GM21526 (cell line): ENCODE measurements at regions not wholly inside any gene's neighbourhood (a gene's known extent, or its start where the extent isn't known, plus 50 kb on each side); places are given as distances from the start of the nearest gene placed in this dataset.

Experiments
- ATAC-seq: cut with Tn5 transposase; IDR thresholded peaks from one replicate; pipeline ENCODE4 v1.9.1; 2021; ENCODE audit warnings: moderate library complexity; ENCODE audit not compliant: unreplicated experiment, low FRiP score

DNA sequence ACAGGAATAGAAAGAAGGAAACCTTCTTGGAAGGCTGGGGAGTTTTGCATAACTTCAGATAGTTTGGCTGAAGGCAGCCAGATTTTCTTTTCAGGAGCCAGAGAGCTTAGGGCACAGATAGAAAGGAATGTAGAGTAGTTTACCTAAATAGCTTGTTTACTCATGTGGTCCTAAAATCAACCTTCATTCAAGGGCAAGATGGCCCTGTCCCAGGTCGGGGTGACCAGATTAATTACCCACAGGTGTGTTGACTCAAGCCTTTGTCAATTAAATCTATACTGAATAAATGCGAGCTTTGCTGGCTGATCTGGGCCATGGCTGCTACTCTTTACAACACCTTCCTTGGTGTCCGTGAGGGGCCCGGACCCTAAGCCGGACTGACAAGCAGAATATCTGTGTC lies 792.0 kb upstream of the MAN1A1 start:
- no peak for ATAC-seq

DNA sequence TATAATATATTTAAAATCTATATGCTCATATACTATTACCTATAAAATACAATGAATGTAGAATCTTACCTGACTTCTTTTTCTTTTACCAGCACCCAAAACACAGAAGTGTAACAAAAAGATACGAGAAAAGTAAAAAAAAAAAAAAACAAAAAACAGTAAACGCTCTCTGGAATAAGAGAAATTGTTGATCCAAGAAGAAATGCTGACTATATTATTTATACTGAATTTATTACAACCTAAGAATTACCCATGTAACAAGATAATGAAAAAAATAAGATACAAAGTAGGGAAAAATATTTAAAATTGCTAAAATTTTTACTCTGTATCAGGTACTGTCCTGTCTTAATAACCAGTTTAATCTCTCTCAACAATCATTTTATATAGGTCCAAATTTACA lies 787.9 kb upstream of the MAN1A1 start:
- ATAC-seq = no peak

DNA sequence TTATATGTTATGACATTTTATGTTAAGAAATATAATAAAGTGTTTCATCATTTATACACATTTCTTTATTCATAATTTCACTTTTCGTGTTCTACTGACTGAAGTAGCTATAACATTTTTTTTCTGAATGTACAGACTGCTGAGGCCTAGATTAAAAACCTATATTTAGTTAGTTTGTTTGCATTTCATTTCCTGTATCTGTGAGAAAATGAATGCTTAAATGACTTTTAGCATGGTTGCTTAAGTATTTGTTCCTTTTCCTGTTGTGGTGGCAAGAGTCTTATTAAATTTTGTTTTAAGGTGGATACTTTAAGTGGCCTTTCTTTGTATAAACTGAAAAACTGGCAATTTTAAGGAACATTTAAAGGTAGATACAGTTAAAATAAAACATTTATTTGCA lies 779.7 kb upstream of the MAN1A1 start:
- ATAC-seq = no peak

DNA sequence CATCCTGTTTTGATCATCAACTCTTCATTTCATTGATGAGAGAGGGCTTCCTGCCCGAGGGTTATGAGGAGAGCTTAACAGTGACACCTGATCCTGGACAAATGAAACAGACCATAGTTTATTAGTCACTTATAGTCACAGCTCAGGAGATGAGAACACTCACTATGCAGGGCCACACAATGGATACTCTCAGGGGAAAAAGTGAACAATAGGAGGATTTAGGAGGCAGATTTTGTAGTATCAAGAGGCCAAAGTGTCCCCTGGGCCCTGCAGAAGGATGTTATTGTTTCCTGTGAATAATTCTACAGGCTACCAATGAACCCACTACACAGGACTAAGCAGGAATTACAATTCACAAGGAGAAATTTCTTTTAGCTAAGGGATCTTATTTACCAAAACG lies 772.8 kb upstream of the MAN1A1 start:
- ATAC-seq = no peak

DNA sequence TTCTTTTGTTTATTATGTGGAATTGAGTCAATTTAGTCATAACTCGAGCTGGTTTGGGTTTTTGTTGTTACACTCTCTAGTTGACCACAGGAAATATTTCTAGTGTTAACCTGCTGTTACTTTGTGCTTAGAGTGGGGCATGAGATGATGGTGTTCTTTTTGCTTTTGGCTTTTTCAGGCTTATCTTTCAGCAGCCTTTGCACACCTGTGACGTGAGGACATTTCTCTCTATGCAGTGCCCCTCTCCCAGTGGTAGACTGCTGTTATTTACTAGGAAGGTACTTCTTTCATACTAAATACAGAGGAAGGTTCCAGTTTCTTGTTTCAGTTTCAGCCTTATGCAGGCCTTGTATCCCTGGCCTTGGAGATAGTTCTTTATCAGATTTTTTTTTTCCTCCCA lies 766.8 kb upstream of the MAN1A1 start:
- no peak for ATAC-seq

- ATAC-seq = no peak
Observed at GRCh38 chr6:120112980-120113379, 763.4 kb upstream of the MAN1A1 start.

DNA sequence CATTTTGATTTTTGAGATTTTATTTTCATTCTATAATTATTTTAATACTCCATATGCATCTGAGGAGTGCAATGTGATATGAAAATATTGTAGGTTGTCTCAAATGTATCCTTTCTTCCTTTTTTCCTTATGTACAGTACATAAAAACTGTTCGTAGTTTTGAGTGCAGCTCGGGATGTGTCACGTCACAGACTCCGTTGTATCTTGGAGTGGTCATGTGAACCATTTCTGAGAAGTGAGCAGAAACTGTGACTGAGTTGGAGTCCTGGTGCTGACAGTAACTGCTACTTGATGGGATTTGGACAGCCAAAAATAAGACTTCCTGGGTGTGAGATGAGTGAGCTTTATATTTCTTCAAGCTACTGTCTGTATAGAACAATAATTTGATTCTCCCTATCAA lies 761.4 kb upstream of the MAN1A1 start:
- no peak for ATAC-seq

DNA sequence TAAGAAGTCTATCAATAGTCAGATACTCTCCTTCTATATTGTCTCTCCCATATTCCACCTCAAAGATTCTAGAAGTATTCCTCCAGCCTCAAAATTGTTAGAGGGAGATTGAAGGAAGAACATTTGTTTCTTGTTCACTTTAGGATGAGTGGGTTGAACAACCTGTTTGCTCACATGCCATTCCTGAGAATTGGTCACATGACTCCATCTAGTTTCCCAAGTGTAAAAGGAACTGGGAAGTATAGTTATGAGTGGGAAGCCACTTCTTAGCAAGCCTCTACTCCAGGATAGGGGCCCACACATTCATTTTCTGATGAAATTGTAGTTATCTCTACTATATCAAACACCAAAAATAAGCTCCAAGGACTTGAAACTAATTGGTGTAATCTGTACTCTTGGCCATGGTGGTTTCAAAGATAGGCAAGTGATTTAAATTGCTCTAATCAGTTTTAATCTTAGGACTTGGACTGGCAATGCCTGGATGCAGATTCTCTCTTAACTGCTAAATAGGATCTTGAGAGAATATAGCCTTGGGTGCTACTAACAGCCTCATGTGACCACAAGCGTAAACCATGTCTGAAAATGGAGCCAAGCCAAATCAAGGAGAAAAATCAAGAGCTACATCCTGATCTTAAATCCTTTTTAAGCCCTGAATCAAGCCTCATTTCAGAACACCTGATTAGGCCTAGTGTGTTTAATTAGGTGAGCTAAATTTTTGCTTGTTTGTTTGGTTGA lies 758.7 kb upstream of the MAN1A1 start:
- no peak for ATAC-seq

DNA sequence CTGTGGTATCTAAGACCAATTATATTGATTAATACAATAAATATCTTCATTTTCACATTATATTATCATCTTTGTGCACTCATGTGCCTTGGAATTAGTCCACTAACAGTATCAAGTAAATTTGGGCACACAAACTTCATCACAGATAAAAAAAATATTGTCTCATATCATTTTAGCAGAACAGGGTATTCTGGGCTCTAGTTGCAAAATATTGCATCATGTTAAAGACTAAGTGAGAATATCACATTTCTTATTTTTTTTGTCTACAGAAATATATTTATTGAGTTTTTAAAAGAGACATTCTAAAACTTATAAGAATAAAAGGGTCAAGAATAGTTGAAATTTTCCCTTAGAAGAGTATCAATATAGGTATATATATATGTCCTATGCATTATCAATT lies 754.1 kb upstream of the MAN1A1 start:
- no peak for ATAC-seq

DNA sequence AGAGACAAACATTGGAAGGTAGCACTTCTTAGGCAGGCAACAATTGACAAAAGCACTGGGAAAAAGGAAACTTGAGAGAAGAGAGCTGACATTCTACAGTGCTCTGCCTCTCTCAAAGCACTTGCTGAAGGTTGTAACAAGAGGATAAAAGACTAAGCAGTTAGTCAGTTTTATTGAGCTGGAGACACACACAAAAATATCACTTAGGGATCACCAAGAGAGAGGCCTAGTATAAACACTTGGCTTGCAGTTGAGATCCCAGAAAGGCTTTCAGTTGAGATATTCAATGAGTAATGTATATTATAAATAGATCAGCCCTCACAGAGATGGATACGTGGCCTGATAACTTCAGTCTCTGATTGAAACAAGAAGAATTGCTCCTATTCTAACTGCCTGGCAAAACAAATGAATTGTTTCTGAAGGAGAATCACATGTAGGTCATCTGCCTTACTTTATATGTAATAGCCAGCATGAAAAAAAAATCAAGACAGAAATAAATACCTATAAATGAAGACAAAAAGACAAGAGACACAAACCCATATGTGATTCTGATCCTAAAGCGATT lies 747.2 kb upstream of the MAN1A1 start:
- no peak for ATAC-seq

DNA sequence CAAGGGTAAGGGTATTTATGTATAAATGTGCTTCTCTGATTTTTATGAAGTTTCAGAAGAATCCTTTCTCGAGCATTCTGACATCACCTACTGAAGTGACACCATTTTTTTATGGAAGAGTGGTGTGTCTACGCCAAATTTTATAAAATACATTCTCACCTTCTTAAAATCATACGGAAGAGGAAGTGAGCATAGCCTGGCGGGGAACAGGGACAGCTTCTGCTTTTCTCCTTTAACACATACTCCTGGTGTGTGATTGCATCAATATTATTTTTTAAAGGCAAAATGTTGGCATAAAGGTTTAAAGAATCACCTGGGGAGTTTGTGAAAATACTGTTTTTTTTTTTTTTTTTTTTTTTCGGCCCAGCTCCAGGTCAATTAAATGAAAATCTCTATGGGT lies 733.6 kb upstream of the MAN1A1 start:
- no peak for ATAC-seq

DNA sequence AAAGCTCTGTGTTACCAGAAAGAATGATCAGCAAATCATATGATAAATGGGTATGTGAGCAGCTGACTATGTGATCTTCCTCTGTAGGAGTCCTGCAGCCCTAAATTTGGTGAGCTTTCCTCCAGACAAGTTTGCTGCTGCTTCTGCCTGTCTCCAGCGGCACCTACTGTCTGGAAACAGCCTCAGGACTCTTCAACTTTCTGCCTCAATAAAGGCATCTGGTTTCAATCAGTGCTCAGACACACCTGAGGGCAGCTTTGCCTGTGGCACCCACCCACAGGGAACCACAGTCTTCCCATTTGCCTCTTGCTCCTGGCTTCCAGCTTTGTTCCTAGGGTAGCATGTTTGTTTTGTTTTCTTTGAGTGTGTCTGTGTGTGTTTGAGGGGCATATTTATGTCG lies 727.9 kb upstream of the MAN1A1 start:
- ATAC-seq = no peak

DNA sequence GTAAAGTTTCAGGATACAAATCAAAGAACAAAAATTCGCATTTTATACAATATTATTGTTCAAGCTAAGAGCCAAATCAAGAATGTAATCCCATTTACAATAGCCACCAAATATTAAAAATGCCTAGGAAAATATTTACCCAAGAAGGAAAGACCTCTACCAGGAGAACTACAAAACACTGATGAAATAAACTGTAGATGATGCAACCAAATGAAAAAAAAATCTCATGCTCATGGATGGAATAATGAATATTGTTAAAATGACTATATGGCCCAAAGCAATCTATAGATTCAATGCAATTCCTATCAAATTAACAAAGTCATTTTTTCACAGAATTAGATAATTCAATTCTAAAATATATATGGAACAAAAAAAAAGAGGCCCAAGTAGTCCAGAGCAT lies 708.8 kb upstream of the MAN1A1 start:
- no peak for ATAC-seq

GRCh38 chr6:120056085-120056484 lies 706.5 kb upstream of the MAN1A1 start:
- ATAC-seq = peak; percentile 96

DNA sequence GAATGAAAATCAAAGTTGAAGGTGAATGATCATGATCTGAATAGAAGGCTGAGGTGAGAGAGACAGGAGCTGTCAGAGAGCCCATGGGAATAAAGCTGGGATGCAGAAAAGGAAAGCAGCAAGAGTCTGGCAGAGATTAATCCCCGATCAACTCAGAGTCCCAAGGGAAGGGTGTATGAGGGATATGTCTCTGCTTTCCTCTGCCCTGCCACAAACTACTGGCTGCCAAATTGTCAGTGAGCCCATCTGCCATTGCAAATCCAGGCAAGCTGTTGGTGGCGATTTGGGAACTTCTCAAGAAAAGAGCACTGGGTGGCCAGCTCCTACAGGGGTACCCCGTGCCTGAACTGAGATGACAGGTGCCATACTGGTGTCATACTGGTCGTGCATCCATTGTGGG lies 705.5 kb upstream of the MAN1A1 start:
- ATAC-seq = no peak

DNA sequence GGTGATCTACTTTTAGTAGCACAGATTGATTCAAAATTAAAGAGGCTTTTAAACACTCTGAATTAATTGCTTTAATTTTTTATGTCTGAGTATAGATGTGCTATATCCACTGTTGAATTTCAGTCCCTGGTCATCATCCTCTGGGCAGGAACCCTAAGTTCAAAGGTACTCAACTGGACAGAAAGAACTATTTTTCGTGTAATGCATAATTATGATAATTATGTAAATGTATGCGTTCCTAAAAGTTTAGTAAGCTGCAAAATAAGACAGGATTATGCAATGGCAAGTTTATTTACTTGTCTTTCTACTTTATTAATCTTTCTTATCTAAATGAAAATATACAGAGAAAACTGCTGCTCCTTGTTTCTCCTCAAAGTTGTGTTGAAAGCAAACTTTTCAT lies 690.1 kb upstream of the MAN1A1 start:
- ATAC-seq = no peak

DNA sequence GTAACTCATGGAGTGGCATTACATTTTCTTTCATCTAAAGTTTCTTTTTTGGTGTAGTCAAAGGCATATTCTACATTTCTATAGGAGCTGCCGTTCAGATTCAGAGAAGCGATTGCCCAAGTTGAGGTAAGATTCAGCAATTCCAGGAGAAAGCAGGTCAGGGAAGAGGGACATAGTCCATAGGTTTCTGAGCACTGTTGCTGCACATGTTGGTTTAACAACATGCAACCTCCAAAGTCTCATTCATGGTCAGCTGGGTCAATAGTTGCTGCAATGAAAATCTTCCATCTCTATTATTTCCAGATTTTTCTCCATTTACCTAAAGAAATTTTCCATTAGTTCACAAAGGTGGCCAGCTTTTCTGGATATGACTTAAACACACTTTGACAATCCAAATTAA lies 682.3 kb upstream of the MAN1A1 start:
- ATAC-seq = no peak

- no peak for ATAC-seq
Observed at GRCh38 chr6:120026791-120027190, 677.2 kb upstream of the MAN1A1 start.

DNA sequence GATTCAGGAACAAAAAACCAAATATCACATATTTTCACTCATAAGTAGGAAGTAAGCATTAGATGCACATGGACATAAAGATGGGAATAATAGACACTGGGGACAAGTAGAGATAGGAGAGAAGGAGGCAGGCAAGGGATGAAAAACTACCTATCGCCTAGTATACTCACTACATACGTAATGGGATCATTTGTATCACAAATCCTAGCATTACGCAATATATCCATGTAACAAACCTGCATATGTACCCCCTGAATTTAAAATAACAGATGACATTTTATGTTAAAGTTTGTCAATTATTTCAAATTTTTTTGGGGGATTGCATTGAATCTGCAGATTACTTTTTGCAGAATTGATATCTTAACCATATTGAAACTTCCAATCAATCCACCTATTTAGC lies 660.5 kb upstream of the MAN1A1 start:
- ATAC-seq = no peak

DNA sequence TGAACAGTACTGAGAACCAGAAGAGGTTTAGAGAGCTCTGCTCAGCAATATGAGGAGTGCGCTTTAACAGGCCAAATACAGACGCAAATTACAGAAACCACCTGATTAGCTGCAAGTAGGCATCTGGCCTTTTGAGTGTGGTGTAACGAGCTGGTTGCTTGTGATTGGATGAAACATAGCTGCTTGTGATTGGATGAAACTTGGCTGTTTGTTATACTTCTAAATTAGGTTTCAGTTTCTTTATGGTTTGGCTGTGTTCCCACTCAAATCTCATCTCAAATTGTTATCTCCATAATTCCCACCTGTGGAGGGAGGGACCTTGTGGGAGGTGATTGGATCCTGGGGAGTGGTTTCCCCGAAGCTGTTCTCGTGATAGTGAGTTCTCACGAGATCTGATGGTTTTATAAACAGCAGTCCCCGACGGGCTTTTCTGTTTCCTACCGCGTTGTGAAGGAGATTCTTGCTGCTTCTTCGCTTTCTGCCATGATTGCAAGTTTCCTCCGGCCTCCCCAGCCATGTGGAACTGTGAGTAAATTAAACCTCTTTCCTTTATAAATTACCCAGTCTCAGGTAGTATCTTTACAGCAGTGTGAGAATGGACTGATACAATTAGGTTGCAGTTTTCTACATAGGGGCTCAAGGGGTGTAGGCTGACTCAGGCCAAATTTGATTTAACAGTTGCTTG lies 655.9 kb upstream of the MAN1A1 start:
- no peak for ATAC-seq

GRCh38 chr6:119986934-119987549 lies 637.5 kb upstream of the MAN1A1 start:
- ATAC-seq = peak; percentile 64
